Hematopoietic multipotent progenitor cell treated with erythropoietin and hydrocortisone succinate and interleukin-3 and kit ligand, for 15 days (in vitro differentiated cells): ENCODE measurements at regions not wholly inside any gene's neighbourhood (a gene's known extent, or its start where the extent isn't known, plus 50 kb on each side); places are given as distances from the start of the nearest gene placed in this dataset.

Source experiments
- DNase-seq: peaks from one replicate; pipeline ENCODE4 v3.0.0-alpha.2; 2015; ENCODE audit warnings: low spot score

- DNase-seq, result no peak
Observed at GRCh38 chr5:87051502-87052113, 216.1 kb upstream of the RASA1 start.

GRCh38 chr5:87053146-87053545, 214.5 kb upstream of the RASA1 start:
- no peak for DNase-seq

GRCh38 chr5:87054821-87055220, 212.9 kb upstream of the RASA1 start:
- DNase-seq, result no peak

GRCh38 chr5:87061046-87061445, 206.6 kb upstream of the RASA1 start:
- DNase-seq, result no peak

- no peak for DNase-seq
Observed at GRCh38 chr5:87069311-87069710, 198.4 kb upstream of the RASA1 start.

GRCh38 chr5:87069974-87070608, 197.6 kb upstream of the RASA1 start:
- no peak for DNase-seq

GRCh38 chr5:87074072-87074471, 193.6 kb upstream of the RASA1 start:
- no peak for DNase-seq

GRCh38 chr5:87074934-87075541, 192.6 kb upstream of the RASA1 start:
- DNase-seq, result no peak

GRCh38 chr5:87076411-87076810, 191.3 kb upstream of the RASA1 start:
- DNase-seq, result no peak

- no peak for DNase-seq
Observed at GRCh38 chr5:87076931-87077330, 190.8 kb upstream of the RASA1 start.

- DNase-seq, result no peak
Observed at GRCh38 chr5:87079219-87079618, 188.5 kb upstream of the RASA1 start.

- no peak for DNase-seq
Observed at GRCh38 chr5:87081016-87081415, 186.7 kb upstream of the RASA1 start.

GRCh38 chr5:87081511-87082372, 185.9 kb upstream of the RASA1 start:
- no peak for DNase-seq

- DNase-seq, result no peak
Observed at GRCh38 chr5:87094347-87094746, 173.3 kb upstream of the RASA1 start.

GRCh38 chr5:87094833-87095232, 172.8 kb upstream of the RASA1 start:
- DNase-seq, result no peak

GRCh38 chr5:87095787-87096186, 171.9 kb upstream of the RASA1 start:
- no peak for DNase-seq

GRCh38 chr5:87097664-87098063, 170.0 kb upstream of the RASA1 start:
- no peak for DNase-seq

- no peak for DNase-seq
Observed at GRCh38 chr5:87099291-87099839, 168.3 kb upstream of the RASA1 start.

- no peak for DNase-seq
Observed at GRCh38 chr5:87099968-87100367, 167.7 kb upstream of the RASA1 start.

- no peak for DNase-seq
Observed at GRCh38 chr5:87101321-87101720, 166.4 kb upstream of the RASA1 start.

GRCh38 chr5:87102841-87103240, 164.8 kb upstream of the RASA1 start:
- DNase-seq, result no peak

- no peak for DNase-seq
Observed at GRCh38 chr5:87103616-87104287, 163.9 kb upstream of the RASA1 start.
